IPS-NIHi11 (cell line): ENCODE measurements at regions not wholly inside any gene's neighbourhood (a gene's known extent, or its start where the extent isn't known, plus 50 kb on each side); places are given as distances from the start of the nearest gene placed in this dataset.
"Not testable (repeated sequence)": the region's sequence is repeated elsewhere in the genome, so short reads cannot be mapped to it uniquely, and the experiment has no call there.

Experiments
- DNase-seq: peaks from one replicate; pipeline ENCODE4 v3.0.0; 2012; ENCODE audit warnings: mixed read lengths, low spot score

DNA sequence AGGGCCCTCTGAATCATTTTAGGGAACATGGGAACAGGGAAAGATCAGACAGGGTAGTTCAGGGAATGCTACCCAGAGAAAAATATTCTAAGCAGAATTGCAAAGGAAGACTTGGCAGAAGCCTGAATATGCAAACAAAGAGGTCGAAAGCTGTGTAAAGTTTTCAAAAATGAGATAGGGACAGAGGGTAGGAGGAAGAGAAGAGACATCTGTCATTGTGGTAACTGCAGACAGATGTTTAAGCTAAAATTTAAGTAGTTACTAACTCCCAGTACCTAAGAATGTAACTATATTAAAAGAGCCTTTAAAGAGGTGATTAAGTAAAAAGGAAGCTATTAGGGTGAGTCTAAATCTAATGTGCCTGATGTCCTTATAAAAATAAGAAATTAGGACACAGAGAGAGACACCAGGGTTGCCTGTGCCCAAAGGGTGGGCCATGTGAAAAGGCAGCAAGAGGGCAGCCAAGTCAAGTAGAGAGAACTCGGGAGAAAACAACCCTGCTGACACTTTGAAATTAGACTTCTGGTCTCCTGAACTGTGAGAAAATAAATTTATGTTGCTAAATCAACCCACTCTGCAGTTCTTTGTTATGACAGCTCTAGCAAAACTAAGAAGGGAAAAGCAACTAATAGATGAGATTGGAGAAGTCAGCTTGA lies 1647.4 kb upstream of the C9orf72 start:
- DNase-seq = no peak

DNA sequence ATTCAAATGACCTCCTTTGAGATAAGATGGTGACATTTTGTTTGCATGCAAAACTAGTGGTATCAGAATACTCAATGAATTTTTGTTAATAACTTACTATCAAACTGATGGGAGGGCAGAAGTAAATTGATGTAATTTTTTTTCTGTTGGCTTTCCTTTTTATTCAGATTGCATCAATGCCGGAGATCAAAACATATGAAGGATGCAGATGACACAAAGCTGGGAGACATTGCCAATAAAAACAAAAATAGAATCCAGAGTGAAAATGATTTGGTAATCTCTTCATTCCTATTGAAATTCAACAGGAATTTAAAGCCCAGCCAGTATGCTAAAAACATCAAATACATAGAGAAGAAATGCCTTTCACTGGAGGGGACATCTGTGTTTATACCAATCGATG lies 1655.3 kb upstream of the C9orf72 start:
- no peak for DNase-seq

- DNase-seq = no peak
These were observed 1657.7 kb upstream of the C9orf72 start for GRCh38 chr9:29230931-29231330.

DNA sequence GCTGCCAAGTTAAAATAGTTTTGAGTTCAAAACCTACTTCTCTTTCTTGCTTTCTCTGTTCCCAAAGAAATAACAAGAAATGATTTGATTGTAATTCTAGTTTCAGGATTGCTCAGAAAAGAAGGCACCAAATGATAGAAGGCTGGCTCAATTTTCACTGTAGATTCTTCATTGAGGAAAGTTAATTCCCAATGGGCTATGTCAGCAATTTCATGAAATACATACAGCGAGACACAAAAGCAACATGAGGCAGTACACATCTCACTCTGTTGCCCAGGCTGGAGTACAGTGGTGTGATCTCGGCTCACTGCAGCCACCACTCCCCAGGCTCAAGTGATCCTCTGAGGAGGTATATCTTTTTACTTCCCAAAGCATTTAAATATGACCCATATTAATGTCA lies 1659.9 kb upstream of the C9orf72 start:
- DNase-seq = no peak

DNA sequence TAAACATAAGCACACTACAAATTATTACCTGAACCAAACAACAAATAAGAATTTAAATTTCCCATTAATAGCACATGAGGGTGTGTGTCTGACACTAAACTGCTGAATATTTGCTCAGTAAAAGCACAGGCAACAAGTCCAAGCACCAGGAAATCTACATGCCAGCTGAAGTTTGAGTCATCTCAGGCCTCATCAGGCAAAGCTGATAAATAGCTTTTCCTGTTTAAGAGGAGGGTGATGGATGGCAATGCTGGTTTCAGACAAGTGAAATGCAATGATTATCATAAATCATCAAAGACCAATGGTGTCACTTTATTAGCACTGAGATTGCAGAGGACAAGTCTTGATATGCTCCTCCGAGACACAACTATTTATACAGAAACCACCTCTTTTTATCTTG lies 1668.0 kb upstream of the C9orf72 start:
- DNase-seq = no peak

- DNase-seq = no peak
These were observed 1672.1 kb upstream of the C9orf72 start for GRCh38 chr9:29245351-29245750.

DNA sequence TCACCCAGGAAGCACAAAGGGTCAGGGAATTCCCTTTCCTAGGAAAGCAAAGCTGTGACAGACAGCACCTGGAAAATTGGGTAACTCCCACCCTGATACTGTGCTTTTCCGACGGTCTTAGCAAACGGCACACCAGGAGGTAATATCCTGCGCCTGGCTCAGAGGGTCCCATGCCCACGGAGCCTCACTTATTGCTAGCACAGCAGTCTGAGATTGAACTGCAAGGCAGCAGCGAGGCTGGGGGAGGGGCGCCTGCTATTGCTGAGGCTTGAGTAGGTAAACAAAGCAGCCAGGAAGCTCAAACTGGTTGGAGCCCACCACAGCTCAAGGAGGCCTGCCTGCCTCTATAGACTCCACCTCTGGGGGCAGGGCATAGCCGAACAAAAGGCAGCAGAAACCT lies 1697.1 kb upstream of the C9orf72 start:
- not testable (repeated sequence) for DNase-seq

- no peak for DNase-seq
These were observed 1708.8 kb upstream of the C9orf72 start for GRCh38 chr9:29282121-29282520.

GRCh38 chr9:29285818-29286217 lies 1712.5 kb upstream of the C9orf72 start:
- DNase-seq = no peak

- no peak for DNase-seq
These were observed 1716.1 kb upstream of the C9orf72 start for GRCh38 chr9:29289365-29289764.

DNA sequence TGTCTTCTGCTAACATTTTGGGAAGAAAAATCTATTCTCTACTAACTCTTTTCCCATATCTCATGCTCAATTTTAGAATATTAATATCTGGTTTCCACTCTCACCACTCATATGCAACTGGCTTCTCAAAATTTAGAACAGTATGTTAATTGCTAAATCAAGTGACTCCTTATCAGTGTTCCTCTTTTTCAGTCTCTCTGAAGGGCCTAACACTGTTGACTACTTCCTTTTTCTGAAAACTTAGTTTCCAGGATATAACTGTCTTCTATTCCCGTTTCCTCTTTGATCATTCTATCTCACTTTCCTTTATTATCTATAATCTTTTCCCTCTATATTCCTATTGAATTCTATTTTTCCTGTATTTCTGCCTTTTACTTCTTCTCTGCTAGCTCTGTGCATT lies 1717.2 kb upstream of the C9orf72 start:
- DNase-seq = no peak

DNA sequence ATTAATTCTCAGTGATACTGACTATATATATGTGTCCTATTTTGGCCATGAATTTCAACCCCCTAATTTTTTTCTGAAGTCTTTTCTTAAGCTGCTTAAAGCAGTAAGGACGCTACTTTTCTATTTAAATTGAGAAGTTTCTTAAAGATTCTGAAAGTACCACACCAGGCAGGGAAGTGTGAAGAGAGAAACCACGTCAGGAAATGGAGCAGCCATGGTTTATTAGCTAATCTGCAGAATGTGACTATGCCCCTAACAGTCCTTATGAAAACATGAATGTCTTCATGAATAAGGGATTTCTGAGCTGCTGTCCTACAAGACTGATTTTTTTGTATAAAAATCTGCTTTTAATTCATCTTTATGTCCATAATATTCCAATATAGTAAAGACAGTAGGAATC lies 1724.3 kb upstream of the C9orf72 start:
- no peak for DNase-seq

DNA sequence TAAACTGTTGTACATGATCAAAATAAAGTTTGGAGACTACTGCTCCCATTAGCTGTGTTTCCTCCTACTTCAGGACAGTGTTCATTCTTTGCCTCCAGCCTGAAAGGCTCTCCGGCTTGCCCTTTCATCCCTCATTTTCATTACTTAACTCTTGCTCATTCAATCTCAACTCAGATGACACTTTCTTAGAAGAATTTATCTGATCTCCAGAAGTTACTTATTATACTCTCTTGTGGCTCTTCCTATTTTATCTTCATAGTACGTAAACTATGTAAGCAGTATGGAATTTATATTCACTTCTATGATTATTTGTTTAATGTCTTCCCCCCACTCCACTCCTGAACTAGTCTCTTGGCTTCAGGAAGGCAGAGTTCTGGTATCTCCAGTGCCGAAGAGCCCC lies 1737.9 kb upstream of the C9orf72 start:
- no peak for DNase-seq

GRCh38 chr9:29312327-29312726 lies 1739.0 kb upstream of the C9orf72 start:
- DNase-seq = no peak

DNA sequence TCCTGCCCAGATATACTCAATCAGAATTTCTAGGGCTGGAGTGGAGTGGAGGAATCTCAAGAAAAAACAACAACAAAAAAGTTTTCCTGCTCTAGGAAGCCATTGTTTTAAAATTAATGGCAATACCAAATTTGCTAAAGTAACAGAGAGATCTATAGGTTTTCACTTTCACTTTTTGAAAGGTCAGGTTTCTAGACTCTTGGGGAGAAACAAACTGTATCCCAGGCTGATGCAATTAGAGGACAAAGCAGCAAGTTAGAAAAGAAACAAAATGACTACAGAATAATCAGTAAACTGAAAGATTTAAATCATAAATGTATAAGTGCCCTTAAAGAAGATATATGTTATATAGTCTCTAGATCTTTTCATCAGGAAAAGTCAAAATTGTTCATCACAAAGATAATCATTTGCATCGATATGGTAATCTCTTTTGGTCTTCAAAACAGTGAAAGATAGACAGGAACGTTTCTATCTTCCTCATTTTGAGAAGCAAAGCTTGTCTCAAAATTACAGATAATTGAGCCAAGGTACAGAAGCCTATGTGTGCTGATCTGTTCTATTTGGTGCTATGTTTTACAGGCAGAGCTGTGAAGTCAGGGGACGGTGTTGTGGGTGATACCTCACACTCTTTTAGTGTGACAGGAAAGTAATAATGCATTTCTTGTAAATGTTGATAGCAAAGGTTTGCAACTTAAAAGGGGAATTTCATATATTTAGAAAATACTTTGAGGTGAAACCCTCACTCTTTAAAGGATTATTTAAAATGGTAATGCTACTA lies 1746.6 kb upstream of the C9orf72 start:
- DNase-seq = no peak

DNA sequence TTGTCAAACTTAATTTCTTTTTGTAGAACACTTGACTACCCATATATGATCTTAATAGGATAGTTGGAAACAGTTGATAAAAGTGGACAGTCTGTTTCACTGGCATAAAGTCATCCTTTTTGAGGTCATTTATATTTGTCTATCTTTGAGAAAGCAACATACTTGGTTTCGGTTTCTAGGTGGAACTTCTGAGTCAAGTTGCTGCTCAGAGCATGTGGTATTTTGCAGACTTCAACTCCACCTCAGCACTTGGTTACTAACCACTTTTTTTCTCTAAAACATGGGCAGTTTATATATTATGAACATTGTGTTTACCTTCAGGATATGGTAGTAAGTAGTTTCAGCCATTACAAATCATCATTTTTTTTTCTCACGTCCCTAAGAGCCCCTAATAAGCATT lies 1749.0 kb upstream of the C9orf72 start:
- no peak for DNase-seq

GRCh38 chr9:29325894-29326293 lies 1752.6 kb upstream of the C9orf72 start:
- DNase-seq = no peak

DNA sequence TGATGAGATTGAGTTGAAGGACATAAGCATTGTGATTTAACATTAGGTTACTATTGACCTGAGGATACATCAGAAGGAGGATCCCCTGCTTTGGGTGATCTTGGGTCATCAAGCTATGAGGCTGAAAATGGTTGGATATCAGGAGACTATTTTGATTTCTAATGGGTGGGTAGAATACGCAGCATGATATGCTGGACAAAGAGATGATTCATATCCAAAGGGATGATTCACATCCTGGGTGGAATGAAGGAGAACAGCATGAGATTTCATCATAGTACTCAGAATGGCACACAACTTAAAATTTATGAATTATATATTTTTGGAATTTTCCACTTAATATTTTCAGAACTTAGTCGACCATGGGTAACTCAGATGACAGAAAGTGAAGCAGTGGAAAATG lies 1759.5 kb upstream of the C9orf72 start:
- no peak for DNase-seq

- DNase-seq = no peak
These were observed 1763.0 kb upstream of the C9orf72 start for GRCh38 chr9:29336281-29336680.

DNA sequence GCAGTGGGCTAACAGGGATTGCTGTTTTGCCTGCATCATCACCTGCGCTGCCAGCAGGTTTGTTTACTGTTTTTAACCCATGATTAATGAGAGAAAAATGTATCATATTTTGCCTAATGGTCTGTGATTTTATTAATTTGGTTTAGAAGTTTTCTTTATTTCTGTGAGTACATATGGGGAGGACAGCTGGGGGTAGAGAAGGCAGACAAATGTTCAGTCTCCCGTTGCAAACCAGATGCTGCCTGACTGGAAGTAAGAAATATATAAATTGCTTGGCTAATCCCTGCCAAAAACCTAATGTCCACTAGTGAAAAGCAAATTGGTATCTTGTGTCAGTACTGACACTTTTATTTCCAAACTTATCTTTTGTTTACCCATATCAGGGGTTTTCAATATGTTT lies 1766.1 kb upstream of the C9orf72 start:
- no peak for DNase-seq

- DNase-seq = no peak
These were observed 1775.7 kb upstream of the C9orf72 start for GRCh38 chr9:29348999-29349398.

DNA sequence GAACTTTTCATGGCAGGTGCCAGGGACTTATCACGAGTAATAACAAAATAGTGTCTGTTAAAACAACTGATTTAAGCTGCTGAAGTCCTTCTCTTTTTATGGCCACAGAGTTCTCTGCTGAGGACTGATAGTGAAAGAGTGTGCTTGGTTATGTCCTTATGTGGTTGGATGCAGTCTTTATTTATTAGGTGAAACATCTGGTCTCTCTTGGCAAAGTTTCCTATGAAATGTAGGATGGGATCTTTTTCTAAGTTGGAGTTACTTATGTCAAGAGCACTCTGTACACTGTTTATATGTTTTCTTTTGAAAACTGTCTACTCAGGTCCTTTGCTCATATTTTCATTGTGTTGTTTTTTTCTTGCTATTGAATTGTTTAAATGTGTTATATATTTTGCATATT lies 1816.1 kb upstream of the C9orf72 start:
- no peak for DNase-seq

GRCh38 chr9:29390859-29391258 lies 1817.6 kb upstream of the C9orf72 start:
- no peak for DNase-seq

- no peak for DNase-seq
These were observed 1819.8 kb upstream of the C9orf72 start for GRCh38 chr9:29393064-29393463.
